HepG2 (cell line): ENCODE measurements at regions not wholly inside any gene's neighbourhood (a gene's known extent, or its start where the extent isn't known, plus 50 kb on each side); places are given as distances from the start of the nearest gene placed in this dataset.

ENCODE experiments used
- ATAC-seq: fragments of 200-7000 bp; cut with Tn5 transposase; 3 replicates; pipeline ENCODE4 v1.9.1; 2020; ENCODE audit warnings: mild to moderate bottlenecking, moderate library complexity
- BruUV-seq: library from RNA; stranded (reverse); fragments of 400-500 nt; replicated peaks from 2 replicates; lab custom pipeline; 2021; lab: Mats Ljungman, UMichigan
- CTCF ChIA-PET: fragments of 300-600 bp; formaldehyde crosslinking; extraction: SDS; loops from one replicate; lab custom pipeline; 2021; ENCODE audit warnings: low total read pairs, inconsistent platforms, low intra/inter-chr PET ratio; lab: Yijun Ruan, JAX
- POLR2A ChIA-PET: fragments of 350-600 bp; sonication (Branson Sonifier 250); formaldehyde crosslinking; loops from one replicate; lab custom pipeline; 2020; ENCODE audit warnings: antibody characterized with exemption, inconsistent platforms; lab: Yijun Ruan, JAX
- DNase-seq: peaks from one replicate; pipeline ENCODE4 v3.0.0-alpha.2; 2015; ENCODE audit warnings: low spot score
- FAIRE-seq: peaks from 3 replicates; lab custom pipeline; 2011; peaks lifted over from hg19 to GRCh38; lab: Jason Lieb, UNC
- H2AFZ ChIP-seq: one replicate; pipeline ENCODE4 v1.6.1; 2011; ENCODE audit warnings: low read length, inconsistent platforms
- H3K27ac ChIP-seq: fragments of 300-600 bp; 3 replicates; pipeline ENCODE4 v1.8.0; 2011; ENCODE audit warnings: mixed run types, mild to moderate bottlenecking, mixed read lengths, low read length, inconsistent platforms; ENCODE audit not compliant: insufficient read depth; ENCODE audit errors: extremely low read length
- H3K27me3 ChIP-seq, 2 experiments: fragments of 200-600 bp in 1 of 2; 2 replicates in 1 of 2; 3 replicates in 1 of 2; pipeline versions ENCODE4 v1.6.0 to v1.8.0; 2011; ENCODE audit warnings: low read length in 2 of 2, mild to moderate bottlenecking in 2 of 2, moderate library complexity in 2 of 2, inconsistent platforms in 1 of 2; ENCODE audit not compliant: insufficient read depth in 2 of 2, control insufficient read depth in 1 of 2
- H3K36me3 ChIP-seq, 2 experiments: fragments of 200-600 bp in 1 of 2; replicated peaks in 1 of 2; 2 replicates in 1 of 2; 3 replicates in 1 of 2; pipeline versions ENCODE4 v1.5.1 to v1.8.0; 2011; ENCODE audit warnings: low read length in 2 of 2, inconsistent platforms in 1 of 2; ENCODE audit not compliant: insufficient read depth in 2 of 2, control insufficient read depth in 1 of 2
- H3K4me1 ChIP-seq: 2 replicates; pipeline ENCODE4 v1.5.1; 2012; ENCODE audit warnings: low read length, inconsistent platforms; ENCODE audit not compliant: insufficient read depth
- H3K4me2 ChIP-seq: 2 replicates; pipeline ENCODE4 v1.6.0; 2011; ENCODE audit warnings: low read depth, low read length, inconsistent platforms
- H3K4me3 ChIP-seq, 3 experiments: fragments of 200-600 bp in 1 of 3; sonication (generic), shearing (Covaris generic) in 1 of 3; replicated peaks in 1 of 3; 2 replicates each; pipeline ENCODE4 v1.5.1; 2011 to 2016; ENCODE audit warnings: low read length in 3 of 3, inconsistent platforms in 2 of 3, low read depth in 2 of 3, mild to moderate bottlenecking in 2 of 3, control low read depth in 1 of 3, mixed read lengths in 1 of 3; ENCODE audit not compliant: insufficient read depth in 1 of 3
- H3K79me2 ChIP-seq: one replicate; pipeline ENCODE4 v1.6.1; 2011; ENCODE audit warnings: low read length, inconsistent platforms; ENCODE audit not compliant: insufficient read depth
- H3K9ac ChIP-seq: 2 replicates; pipeline ENCODE4 v1.6.0; 2011; ENCODE audit warnings: mild to moderate bottlenecking, low read depth, low read length, inconsistent platforms; ENCODE audit not compliant: insufficient read depth
- H3K9me3 ChIP-seq: 2 replicates; pipeline ENCODE4 v1.5.1; 2012; ENCODE audit warnings: mild to moderate bottlenecking, low read length
- H4K20me1 ChIP-seq: 2 replicates; pipeline ENCODE4 v1.6.0; 2011; ENCODE audit warnings: inconsistent platforms, mild to moderate bottlenecking, low read length, moderate library complexity; ENCODE audit not compliant: insufficient read depth
- BRD4 ChIP-seq: sonication (generic); formaldehyde crosslinking; IDR thresholded peaks from 2 replicates; pipeline ENCODE4 v1.4.0; 2020; ENCODE audit warnings: missing genetic modification reagents
- RFXAP ChIP-seq: sonication (generic); formaldehyde crosslinking; IDR thresholded peaks from 2 replicates; pipeline ENCODE4 v1.4.0; 2020; ENCODE audit warnings: missing genetic modification reagents, borderline replicate concordance
- SYNCRIP ChIP-seq: fragments of 200-400 bp; formaldehyde crosslinking; IDR thresholded peaks from 2 replicates; pipeline ENCODE4 v1.6.1; 2018; ENCODE audit warnings: mild to moderate bottlenecking, low read depth, low read length; ENCODE audit not compliant: insufficient read depth
- ZBTB43 ChIP-seq: sonication (generic); formaldehyde crosslinking; conservative IDR thresholded peaks from 2 replicates; pipeline ENCODE4 v1.4.0; 2020; ENCODE audit warnings: missing genetic modification reagents
- ZNF513 ChIP-seq: sonication (generic); formaldehyde crosslinking; conservative IDR thresholded peaks from 2 replicates; pipeline ENCODE4 v1.5.0; 2020; ENCODE audit warnings: missing genetic modification reagents
- WGBS: methylation state at CpG from one replicate; pipeline ENCODE4 v1.1.6; 2017; ENCODE audit warnings: low lambda C conversion rate; 5-methylcytosine and 5-hydroxymethylcytosine counted together
- in situ Hi-C: cut with HindIII; loops from 2 replicates; pipeline ENCODE4 v1.10.0; 2017; ENCODE audit warnings: low pct_unique_long_range_greater_than_20kb; ENCODE audit not compliant: extremely low pct_ligation_motif_present
- intact Hi-C: fragments of 100-400 bp; cut with micrococcal nuclease; formaldehyde crosslinking; loops from one replicate; pipeline ENCODE4 v1.10.0; 2022; ENCODE audit not compliant: unreplicated experiment

- Histone ChIP-seq H3K79me2 (no peaks in the 10 kb centered on the region), H3K27me3 (peaks cover 0 to 17% of the 10 kb centered on the region in 2 experiments; a peak in 2 of 5 replicates), H2AFZ (no peak overlapping the region), H3K9me3 (no peaks in the 10 kb centered on the region), H3K4me3 (no peak overlapping the region), H3K9ac (no peak overlapping the region), H3K4me2 (no peak overlapping the region), H3K36me3 (no peaks in the 10 kb centered on the region), H3K27ac (no peak overlapping the region), H3K4me1 (no peaks in the 10 kb centered on the region), H4K20me1 (no peaks in the 10 kb centered on the region)
- 23% methylated on average over 6 of the region's 15 CpGs for WGBS
- no peak for FAIRE-seq
- in situ Hi-C loops (no loop called here), intact Hi-C loops (no loop called here)
- DNase-seq, result no peak
- ATAC-seq, result no peak
- ChIA-PET CTCF (no interaction called here), POLR2A (no interaction called here)
- no TSS peak for BruUV-seq
- TF ChIP-seq ZBTB43 (CRISPR knock-in tag) (no peak), BRD4 (CRISPR knock-in tag) (no peak)
Measured at GRCh38 chr22:27099946-27100722, 442.7 kb downstream of the MIAT start.

DNA sequence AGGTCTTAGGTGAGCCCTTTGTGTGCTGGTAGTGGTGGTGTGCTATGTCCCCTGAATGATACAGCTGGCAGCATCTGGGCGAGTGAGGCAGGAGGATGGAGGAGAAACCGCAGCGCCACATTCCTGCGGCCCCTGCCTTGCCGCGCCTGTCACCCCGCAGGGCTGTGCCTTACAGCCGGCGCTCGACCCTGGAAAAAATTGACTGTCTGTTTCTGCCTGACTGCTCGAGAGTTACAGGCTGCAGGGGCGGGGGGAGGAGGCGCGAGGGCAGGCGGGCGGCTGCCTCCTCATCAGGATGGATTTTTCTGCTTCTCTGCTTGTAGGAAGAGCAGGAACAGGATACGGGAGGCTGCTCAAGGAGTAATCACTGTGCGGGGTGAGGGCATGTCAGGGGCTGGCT lies 443.4 kb downstream of the MIAT start:
- DNase-seq (no peak), ATAC-seq (no peak)
- Histone ChIP-seq H3K9me3 (no peaks in the 10 kb centered on the region), H3K9ac (no peak overlapping the region), H4K20me1 (no peaks in the 10 kb centered on the region), H2AFZ (no peak overlapping the region), H3K36me3 (no peaks in the 10 kb centered on the region), H3K4me2 (no peak overlapping the region), H3K79me2 (no peaks in the 10 kb centered on the region)
- no TSS peak for BruUV-seq
- intact Hi-C loops, result no loop called here
- POLR2A ChIA-PET, result no interaction called here
- under 1% methylated on average over 18 of the region's 18 CpGs for WGBS
- TF ChIP-seq ZNF513 (no peak), SYNCRIP (no peak), RFXAP (CRISPR knock-in tag) (no peak)
- TF ChIP-seq, all 625 proteins: peak for 0
- no peak overlapping the region for H3K4me3 ChIP-seq
- no peak overlapping the region for H3K27ac ChIP-seq
- FAIRE-seq, result no peak
- H3K27me3 ChIP-seq, result peaks cover 0 to 17% of the 10 kb centered on the region in 2 experiments; a peak in 2 of 5 replicates
- no peaks in the 10 kb centered on the region for H3K4me1 ChIP-seq
- in situ Hi-C loops, result no loop called here
- CTCF ChIA-PET, result no interaction called here
